SK-N-SH (cell line): ENCODE measurements at regions not wholly inside any gene's neighbourhood (a gene's known extent, or its start where the extent isn't known, plus 50 kb on each side); places are given as distances from the start of the nearest gene placed in this dataset.

Experiments
- CTCF ChIA-PET: fragments of 300-600, 350-600 bp; formaldehyde crosslinking; extraction: SDS; loops from one replicate; lab custom pipeline; 2021; lab: Yijun Ruan, JAX
- POLR2A ChIA-PET: fragments of 350-600 bp; sonication (Branson Sonifier 250); formaldehyde crosslinking; extraction: SDS; loops from one replicate; lab custom pipeline; 2020; ENCODE audit warnings: antibody characterized with exemption, inconsistent platforms; lab: Yijun Ruan, JAX
- DNase-seq: peaks from one replicate; pipeline ENCODE4 v3.0.0; 2012
- H2AFZ ChIP-seq: fragments of 200-600 bp; sonication (generic); 2 replicates; pipeline ENCODE4 v1.8.1; 2016; ENCODE audit warnings: antibody characterized with exemption, mild to moderate bottlenecking, low read depth
- H3F3A ChIP-seq: fragments of 200-600 bp; sonication (generic); replicated peaks from 2 replicates; pipeline ENCODE3; 2016; ENCODE audit warnings: antibody characterized with exemption, mild to moderate bottlenecking; ENCODE audit not compliant: insufficient read depth
- H3K27ac ChIP-seq, 2 experiments: fragments of 200-500 bp in 1 of 2; fragments of 200-600 bp in 1 of 2; sonication (Bioruptor generic) in 1 of 2; sonication (generic), shearing (Covaris generic) in 1 of 2; 2 replicates each; pipeline versions ENCODE4 v1.5.1 to v1.6.1; 2014 to 2016; ENCODE audit warnings: low read depth in 2 of 2, inconsistent platforms in 1 of 2, low read length in 1 of 2, mild to moderate bottlenecking in 1 of 2, mixed read lengths in 1 of 2
- H3K27me3 ChIP-seq: fragments of 200-600 bp; sonication (generic), shearing (Covaris generic); 2 replicates; pipeline ENCODE4 v1.6.1; 2016; ENCODE audit warnings: mixed run types; ENCODE audit not compliant: insufficient read depth
- H3K36me3 ChIP-seq, 2 experiments: fragments of 200-500 bp in 1 of 2; fragments of 200-600 bp in 1 of 2; sonication (Bioruptor generic) in 1 of 2; sonication (generic) in 1 of 2; replicated peaks in 1 of 2; 2 replicates each; pipeline versions ENCODE3 to v1.5.1; 2014 to 2016; ENCODE audit warnings: low read length in 1 of 2, mild to moderate bottlenecking in 1 of 2; ENCODE audit not compliant: insufficient read depth in 2 of 2, control insufficient read depth in 1 of 2
- H3K4me1 ChIP-seq, 2 experiments: fragments of 200-500 bp in 1 of 2; fragments of 200-600 bp in 1 of 2; sonication (Bioruptor generic) in 1 of 2; sonication (generic), shearing (Covaris generic) in 1 of 2; 2 replicates each; pipeline versions ENCODE4 v1.5.1 to v1.6.1; 2014 to 2016; ENCODE audit warnings: low read depth in 1 of 2, low read length in 1 of 2, mixed run types in 1 of 2; ENCODE audit not compliant: insufficient read depth in 2 of 2, control insufficient read depth in 1 of 2
- H3K4me2 ChIP-seq: fragments of 200-600 bp; sonication (generic), shearing (Covaris generic); 2 replicates; pipeline ENCODE4 v1.6.1; 2017; ENCODE audit warnings: mixed run types
- H3K4me3 ChIP-seq, 2 experiments: fragments of 200-500 bp in 1 of 2; fragments of 200-600 bp in 1 of 2; sonication (Bioruptor generic) in 1 of 2; sonication (generic), shearing (Covaris generic) in 1 of 2; 2 replicates each; pipeline versions ENCODE4 v1.5.1 to v1.8.1; 2014 to 2016; ENCODE audit warnings: low read depth in 2 of 2, inconsistent platforms in 1 of 2, low read length in 1 of 2, mild to moderate bottlenecking in 1 of 2, mixed read lengths in 1 of 2, moderate library complexity in 1 of 2
- H3K79me2 ChIP-seq: fragments of 200-600 bp; sonication (generic); 2 replicates; pipeline ENCODE4 v1.8.1; 2017; ENCODE audit warnings: mild to moderate bottlenecking; ENCODE audit not compliant: insufficient read depth
- H3K9ac ChIP-seq: fragments of 200-600 bp; sonication (generic); 2 replicates; pipeline ENCODE4 v1.6.1; 2017; ENCODE audit warnings: mixed run types
- H3K9me2 ChIP-seq: fragments of 200-600 bp; sonication (generic); 2 replicates; pipeline ENCODE4 v1.6.1; 2017; ENCODE audit warnings: mixed run types
- H3K9me3 ChIP-seq: fragments of 200-600 bp; sonication (generic); 2 replicates; pipeline ENCODE4 v1.6.1; 2017; ENCODE audit warnings: mixed run types, mild to moderate bottlenecking, moderate library complexity
- H4K20me1 ChIP-seq: fragments of 200-600 bp; sonication (generic); 2 replicates; pipeline ENCODE4 v1.6.1; 2017; ENCODE audit warnings: mild to moderate bottlenecking, mixed run types; ENCODE audit not compliant: insufficient read depth
- CHD2 ChIP-seq: fragments of 150-350 bp; IDR thresholded peaks from 2 replicates; pipeline ENCODE4 v1.6.1; 2018; ENCODE audit warnings: low read length; ENCODE audit not compliant: partially characterized antibody
- FOSL2 ChIP-seq: IDR thresholded peaks from 2 replicates; pipeline ENCODE4 v1.4.0; 2012; ENCODE audit warnings: low read depth, mild to moderate bottlenecking, moderate library complexity, borderline replicate concordance
- FOXJ3 ChIP-seq: sonication (generic); formaldehyde crosslinking; IDR thresholded peaks from 2 replicates; pipeline ENCODE4 v1.5.1; 2020; ENCODE audit warnings: mild to moderate bottlenecking, missing genetic modification reagents
- GABPA ChIP-seq: IDR thresholded peaks from 2 replicates; pipeline ENCODE4 v1.4.0; 2012; ENCODE audit warnings: low read depth, mild to moderate bottlenecking
- GATA2 ChIP-seq: sonication (generic); formaldehyde crosslinking; IDR thresholded peaks from 2 replicates; pipeline ENCODE4 v1.5.0; 2020; ENCODE audit warnings: mild to moderate bottlenecking, missing genetic modification reagents
- IRF3 ChIP-seq: fragments of 150-350 bp; IDR thresholded peaks from 2 replicates; pipeline ENCODE4 v1.6.1; 2016; ENCODE audit warnings: mild to moderate bottlenecking, low read depth, low read length
- JUND ChIP-seq: IDR thresholded peaks from 2 replicates; pipeline ENCODE4 v1.4.0; 2012
- MAX ChIP-seq: IDR thresholded peaks from 2 replicates; pipeline ENCODE4 v1.4.0; 2012; ENCODE audit warnings: low read depth
- MXI1 ChIP-seq: IDR thresholded peaks from 2 replicates; pipeline ENCODE4 v1.6.1; 2012; ENCODE audit warnings: mild to moderate bottlenecking, low read depth, low read length, improper control_type of control experiment
- NRF1 ChIP-seq: IDR thresholded peaks from 2 replicates; pipeline ENCODE4 v1.6.1; 2012; ENCODE audit warnings: low read depth, mild to moderate bottlenecking, low read length
- RAD21 ChIP-seq: IDR thresholded peaks from 2 replicates; pipeline ENCODE4 v1.6.1; 2012; ENCODE audit warnings: mild to moderate bottlenecking, low read length
- RCOR1 ChIP-seq: fragments of 150-350 bp; IDR thresholded peaks from 2 replicates; pipeline ENCODE4 v1.6.1; 2017; ENCODE audit warnings: antibody characterized with exemption, low read length
- RFX5 ChIP-seq: IDR thresholded peaks from 2 replicates; pipeline ENCODE4 v1.6.1; 2012; ENCODE audit warnings: mild to moderate bottlenecking, improper control_type of control experiment, low read length
- RXRA ChIP-seq: IDR thresholded peaks from 2 replicates; pipeline ENCODE4 v1.4.0; 2012; ENCODE audit warnings: low read depth, mild to moderate bottlenecking, borderline replicate concordance
- TAF1 ChIP-seq: IDR thresholded peaks from 2 replicates; pipeline ENCODE4 v1.6.1; 2012; ENCODE audit warnings: low read depth, mild to moderate bottlenecking, low read length, moderate library complexity, borderline replicate concordance
- TCF12 ChIP-seq: IDR thresholded peaks from 2 replicates; pipeline ENCODE4 v1.4.0; 2012
- TEAD4 ChIP-seq: IDR thresholded peaks from 2 replicates; pipeline ENCODE4 v1.4.0; 2012; ENCODE audit warnings: mild to moderate bottlenecking, borderline replicate concordance; ENCODE audit not compliant: insufficient read depth
- WGBS: methylation state at CpG from one replicate; pipeline ENCODE4 v1.1.6; 2017; ENCODE audit warnings: low lambda C conversion rate; 5-methylcytosine and 5-hydroxymethylcytosine counted together

GRCh38 chr5:163809473-163809872 lies 304.1 kb downstream of the MAT2B start:
- Histone ChIP-seq H3K9me3 (no peaks in the 10 kb centered on the region), H3K36me3 (no peaks in the 10 kb centered on the region), H3F3A (no peaks in the 10 kb centered on the region), H3K4me3 (no peak overlapping the region), H2AFZ (no peak overlapping the region), H3K27ac (no peak overlapping the region), H3K79me2 (no peaks in the 10 kb centered on the region), H3K9ac (no peak overlapping the region), H3K4me1 (no peaks in the 10 kb centered on the region; a peak in 2 of 4 replicates), H4K20me1 (no peaks in the 10 kb centered on the region), H3K9me2 (no peaks in the 10 kb centered on the region), H3K27me3 (no peaks in the 10 kb centered on the region), H3K4me2 (no peak overlapping the region)
- no peak for DNase-seq
- CTCF ChIA-PET: no interaction called here
- POLR2A ChIA-PET: no interaction called here
- TF ChIP-seq RAD21 (peak; percentile 14; the same call in 1 of the 2 replicates), RFX5 (no peak)
- WGBS: 68% methylated on average over 5 of the region's 5 CpGs

DNA sequence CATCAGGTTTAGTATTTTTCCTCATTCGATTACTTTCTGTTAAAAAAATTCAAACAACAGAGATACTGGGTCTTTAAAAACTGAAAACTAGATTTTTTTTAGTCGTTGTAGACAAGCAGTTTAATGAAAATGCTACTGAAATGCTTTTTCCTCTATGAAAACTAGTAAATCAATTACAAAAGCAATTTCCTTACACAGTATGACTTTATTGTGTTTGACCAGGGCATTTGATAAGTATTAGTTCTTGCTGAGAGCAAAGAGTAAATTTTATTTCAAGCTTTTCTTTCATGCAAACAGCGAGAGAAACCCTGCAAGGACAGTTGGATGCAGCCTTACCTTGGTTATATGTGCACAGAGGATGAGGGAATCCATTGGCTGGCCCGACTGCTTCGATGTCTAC lies 308.5 kb downstream of the MAT2B start:
- CTCF ChIA-PET: no interaction called here
- no peaks in the 10 kb centered on the region for H3K79me2 ChIP-seq
- no peaks in the 10 kb centered on the region for H3F3A ChIP-seq
- WGBS: 36% methylated on average over 5 of the region's 5 CpGs
- H3K27ac ChIP-seq: no peak overlapping the region
- no peaks in the 10 kb centered on the region; a peak in 2 of 4 replicates for H3K4me1 ChIP-seq
- no peaks in the 10 kb centered on the region for H3K27me3 ChIP-seq
- DNase-seq: no peak
- H2AFZ ChIP-seq: peak overlapping the region; percentile 19; the same call in 1 of the 2 replicates
- POLR2A ChIA-PET: no interaction called here
- H4K20me1 ChIP-seq: no peaks in the 10 kb centered on the region
- no peak overlapping the region for H3K4me3 ChIP-seq
- TF ChIP-seq MAX (no peak), GATA2 (CRISPR knock-in tag) (no peak), TEAD4 (no peak), JUND (no peak), FOXJ3 (CRISPR knock-in tag) (no peak), TAF1 (no peak), IRF3 (no peak), RXRA (no peak), TCF12 (no peak), RCOR1 (no peak)
- H3K9me3 ChIP-seq: no peaks in the 10 kb centered on the region; the same call in 1 of the 2 replicates
- no peak overlapping the region for H3K4me2 ChIP-seq
- H3K9ac ChIP-seq: no peak overlapping the region
- H3K9me2 ChIP-seq: no peaks in the 10 kb centered on the region
- H3K36me3 ChIP-seq: no peaks in the 10 kb centered on the region

GRCh38 chr5:163815240-163815791 lies 309.9 kb downstream of the MAT2B start:
- no peak overlapping the region for H3K27ac ChIP-seq
- ChIA-PET CTCF (no interaction called here), POLR2A (no interaction called here)
- TF ChIP-seq MXI1: no peak
- no peak for TF ChIP-seq MAX
- no peak for TF ChIP-seq GABPA
- TF ChIP-seq FOSL2: no peak
- no peak for TF ChIP-seq TAF1
- TF ChIP-seq JUND: no peak
- no peak for TF ChIP-seq CHD2
- TF ChIP-seq NRF1: no peak
- H3K9me3 ChIP-seq: no peaks in the 10 kb centered on the region; the same call in 1 of the 2 replicates
- no peaks in the 10 kb centered on the region for H3K9me2 ChIP-seq
- 0 out of 2 replicates have a peak overlapping the region, but pooled peaks have one; percentile 5 for H2AFZ ChIP-seq
- no peaks in the 10 kb centered on the region for H3K4me1 ChIP-seq
- no peaks in the 10 kb centered on the region for H3K79me2 ChIP-seq
- H4K20me1 ChIP-seq: no peaks in the 10 kb centered on the region
- no peaks in the 10 kb centered on the region for H3K27me3 ChIP-seq
- H3K4me3 ChIP-seq: no peak overlapping the region
- no peak overlapping the region for H3K4me2 ChIP-seq
- H3K36me3 ChIP-seq: no peaks in the 10 kb centered on the region
- H3K9ac ChIP-seq: no peak overlapping the region
- H3F3A ChIP-seq: no peaks in the 10 kb centered on the region
- no peak for DNase-seq
